ENCODE measurements at regions not wholly inside any gene's neighbourhood (a gene's known extent, or its start where the extent isn't known, plus 50 kb on each side); places are given as distances from the start of the nearest gene placed in this dataset.
"Not testable (repeated sequence)": the region's sequence is repeated elsewhere in the genome, so short reads cannot be mapped to it uniquely, and the experiment has no call there.

GRCh38 chr6:27752038-27752885 lies 159.9 kb downstream of the OR2B2 start:
- DNase-seq: no peak
- no peaks in the 10 kb centered on the region for H3K36me3 ChIP-seq
- H3K4me1 ChIP-seq: peaks cover 20% of the 10 kb centered on the region
- peak overlapping the region; percentile 83 for H3K4me3 ChIP-seq
- intact Hi-C loops (cut with micrococcal nuclease): loop anchor here (10.0 kb wide), 1 partner anchor 237 kb away; no protein-coding TSS in a partner anchor
- H3K27ac ChIP-seq (replicated peaks): peak overlapping the region; percentile 50
- peak; percentile 85 for TF ChIP-seq CTCF (IDR thresholded peaks at IDR 0.05; ENCODE audit: borderline replicate concordance)
- no peaks in the 10 kb centered on the region for H3K9me3 ChIP-seq (replicated peaks)
- peaks cover 32% of the 10 kb centered on the region for H3K27me3 ChIP-seq (ENCODE audit: low read depth)

GRCh38 chr6:27748661-27749060 lies 163.5 kb downstream of the OR2B2 start:
- intact Hi-C loops (cut with micrococcal nuclease): no loop called here
- Histone ChIP-seq H3K4me3 (no peak overlapping the region), H3K9me3 (replicated peaks) (no peaks in the 10 kb centered on the region), H3K36me3 (no peaks in the 10 kb centered on the region), H3K27ac (replicated peaks) (no peak overlapping the region), H3K4me1 (peaks cover 10% of the 10 kb centered on the region), H3K27me3 (ENCODE audit: low read depth) (peaks cover 57% of the 10 kb centered on the region)
- no peak for DNase-seq
- no peak for TF ChIP-seq CTCF (IDR thresholded peaks at IDR 0.05; ENCODE audit: borderline replicate concordance)

GRCh38 chr6:27747637-27748036 lies 164.6 kb downstream of the OR2B2 start:
- no peak for DNase-seq
- intact Hi-C loops (cut with micrococcal nuclease): no loop called here
- peaks cover 67% of the 10 kb centered on the region for H3K27me3 ChIP-seq (ENCODE audit: low read depth)

GRCh38 chr6:27746860-27747259 lies 165.3 kb downstream of the OR2B2 start:
- DNase-seq; H3K27ac ChIP-seq (replicated peaks); H3K4me3 ChIP-seq; H3K4me1 ChIP-seq; intact Hi-C loops (cut with micrococcal nuclease); H3K9me3 ChIP-seq (replicated peaks); H3K36me3 ChIP-seq: not testable (repeated sequence)
- peaks cover 75% of the 10 kb centered on the region for H3K27me3 ChIP-seq (ENCODE audit: low read depth)

More at GRCh38 chr6:27747637-27748036, 164.6 kb downstream of the OR2B2 start:
- Histone ChIP-seq H3K27ac (replicated peaks) (no peak overlapping the region), H3K4me1 (peaks cover 3% of the 10 kb centered on the region), H3K36me3 (no peaks in the 10 kb centered on the region), H3K9me3 (replicated peaks) (no peaks in the 10 kb centered on the region), H3K4me3 (no peak overlapping the region)
- TF ChIP-seq CTCF (IDR thresholded peaks at IDR 0.05; ENCODE audit: borderline replicate concordance): no peak

- TF ChIP-seq CTCF (IDR thresholded peaks at IDR 0.05; ENCODE audit: borderline replicate concordance): no peak
- no peak for DNase-seq
- Histone ChIP-seq H3K4me3 (no peak overlapping the region), H3K4me1 (no peaks in the 10 kb centered on the region), H3K27ac (replicated peaks) (no peak overlapping the region), H3K27me3 (ENCODE audit: low read depth) (peaks cover 94% of the 10 kb centered on the region), H3K9me3 (replicated peaks) (no peaks in the 10 kb centered on the region), H3K36me3 (no peaks in the 10 kb centered on the region)
- intact Hi-C loops (cut with micrococcal nuclease): no loop called here
These were observed 168.4 kb downstream of the OR2B2 start for GRCh38 chr6:27743787-27744186.
